Dermis microvascular lymphatic vessel endothelial cell (primary cell): ENCODE measurements at regions not wholly inside any gene's neighbourhood (a gene's known extent, or its start where the extent isn't known, plus 50 kb on each side); places are given as distances from the start of the nearest gene placed in this dataset.
A peak's percentile ranks its signal among the peaks of the same experiment; 100 is the strongest.

ENCODE experiments used
- DNase-seq, 2 donors: peaks; one replicate each; pipeline versions ENCODE4 v3.0.0 to v3.0.0-alpha.2; 2010; ENCODE audit warnings: low read depth in 2 of 2

DNA sequence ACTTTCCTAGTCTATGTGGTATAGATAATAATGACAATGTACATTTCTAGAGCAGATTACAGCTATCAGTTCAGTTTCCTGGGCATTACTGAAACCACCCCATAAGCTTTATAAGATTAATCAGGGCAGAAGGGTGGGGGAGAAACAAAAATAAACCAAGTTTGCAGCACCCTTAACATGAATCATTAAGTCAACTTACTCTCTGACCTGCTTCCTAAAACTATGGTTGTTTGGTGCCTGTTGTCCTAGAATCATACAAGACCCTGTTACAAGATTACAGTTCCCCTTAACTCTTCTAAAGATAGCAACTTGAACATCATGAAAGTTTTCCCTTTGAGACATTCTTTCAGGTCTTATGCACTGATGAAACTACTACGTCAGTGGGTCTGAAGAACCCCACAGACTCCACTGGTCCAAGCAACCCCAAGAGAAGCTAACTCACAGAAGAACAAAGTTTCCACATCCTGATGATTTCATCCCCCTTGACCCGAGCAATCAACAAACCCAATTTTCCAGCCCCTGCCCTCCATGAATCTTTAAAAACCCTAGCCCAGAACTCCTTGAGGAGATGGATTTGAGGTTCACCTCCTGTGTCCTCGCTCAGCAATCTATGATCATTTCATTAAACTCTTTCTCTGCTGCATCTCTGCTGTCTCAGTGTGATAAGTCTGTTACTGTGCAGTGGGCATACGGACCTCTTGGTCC, 336.5 kb downstream of the FOXO1 start:
- DNase-seq: no peak

DNA sequence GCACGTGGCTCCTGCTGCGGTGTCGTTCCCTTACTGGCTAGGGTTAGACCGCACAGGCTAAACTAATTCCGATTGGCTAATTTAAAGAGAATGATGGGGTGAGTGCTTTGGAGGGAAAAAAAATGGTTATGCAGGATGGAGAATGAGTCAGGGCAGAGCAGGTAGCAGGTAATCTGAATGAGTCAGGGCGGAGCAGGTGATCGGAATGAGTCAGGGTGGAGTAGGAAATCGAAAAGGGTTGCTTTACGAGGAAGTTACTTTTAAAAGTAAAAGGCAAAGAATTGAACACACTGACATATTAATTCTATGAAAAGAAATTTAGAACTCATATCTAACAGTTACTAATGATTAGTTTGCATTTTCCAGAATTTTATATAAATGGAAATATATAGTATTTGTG, 335.5 kb downstream of the FOXO1 start:
- DNase-seq: no peak

DNA sequence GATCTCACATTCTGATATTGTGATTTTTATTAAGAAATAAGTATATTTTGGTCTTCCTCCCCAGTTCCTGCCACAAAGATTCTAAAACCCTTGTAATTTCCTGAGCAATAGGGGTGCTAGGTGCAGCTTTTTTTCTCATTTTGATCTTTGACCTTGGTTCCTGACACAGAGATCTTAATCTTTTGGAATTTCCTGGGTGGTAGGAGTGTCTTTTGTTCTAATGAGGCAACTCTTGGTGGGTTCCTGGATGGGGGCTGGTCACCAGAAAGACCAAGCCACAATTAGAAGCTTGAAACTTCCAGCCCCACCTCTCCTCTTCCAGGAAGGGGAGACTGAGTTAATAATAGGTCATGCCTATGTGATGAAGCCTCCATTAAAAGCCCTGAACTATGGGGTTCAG, 334.6 kb downstream of the FOXO1 start:
- no peak for DNase-seq

DNA sequence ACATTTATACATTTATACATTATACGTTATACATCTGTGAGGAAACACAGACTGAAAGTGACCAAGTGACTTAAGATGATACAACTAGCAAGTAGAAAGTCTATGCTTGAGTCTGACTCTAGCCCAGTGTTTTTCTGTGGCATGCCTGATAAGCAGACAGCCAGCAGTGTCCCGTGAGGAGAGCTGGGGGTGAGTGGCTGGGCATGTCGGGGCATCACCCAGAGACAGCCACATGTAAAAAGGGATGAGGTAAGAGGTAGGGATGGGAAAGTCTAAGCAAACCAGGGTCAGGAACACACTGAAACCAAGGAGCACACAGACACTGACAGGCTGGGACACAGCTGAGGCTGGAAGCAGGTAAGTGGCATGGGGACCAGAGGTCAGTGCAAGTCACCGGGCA, 333.2 kb downstream of the FOXO1 start:
- DNase-seq: no peak

DNA sequence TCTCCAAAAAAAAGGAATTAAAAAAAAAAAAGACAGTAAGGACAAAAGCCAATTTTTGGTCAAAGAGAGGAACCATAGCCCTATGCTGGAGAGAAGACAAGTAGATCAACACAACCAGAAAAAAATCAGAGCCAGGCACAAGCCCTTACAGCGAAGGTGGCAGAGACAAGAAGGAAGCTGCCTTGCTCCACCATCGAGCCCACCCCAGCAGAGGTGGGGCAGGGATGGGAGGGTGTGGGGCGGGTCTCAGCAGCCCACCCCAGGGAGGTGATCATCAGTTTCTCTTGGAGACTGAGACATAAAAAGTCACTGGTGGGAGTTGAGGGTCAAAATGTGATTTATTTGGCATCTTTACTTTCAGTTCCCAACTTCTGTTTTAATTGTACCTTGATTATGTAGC, 332.4 kb downstream of the FOXO1 start:
- no peak for DNase-seq

- DNase-seq: no peak
Observed at GRCh38 chr13:40334616-40335015, 331.8 kb downstream of the FOXO1 start.

- peak; percentile 33 to 80 for DNase-seq
Observed at GRCh38 chr13:40336228-40337221, 329.9 kb downstream of the FOXO1 start.

DNA sequence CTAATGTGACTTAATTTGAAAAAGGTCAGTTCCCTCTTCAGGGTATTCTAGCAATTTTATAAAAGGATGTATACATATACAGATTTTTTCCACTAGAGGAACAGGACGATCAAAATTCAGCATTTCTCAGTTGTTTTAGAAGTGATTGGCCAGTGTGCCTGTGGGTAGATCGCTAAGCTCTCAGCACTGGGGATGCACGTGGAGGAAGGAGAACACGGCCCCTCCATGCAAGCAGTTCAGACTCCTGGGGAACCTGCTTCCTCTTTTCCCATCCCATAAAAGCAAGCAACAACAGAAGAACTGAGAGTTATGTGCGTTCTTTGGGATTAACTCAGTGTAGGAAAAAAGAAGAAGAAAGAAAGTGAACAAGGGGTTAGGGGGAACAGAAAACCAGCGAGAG, 328.8 kb downstream of the FOXO1 start:
- DNase-seq: no peak

DNA sequence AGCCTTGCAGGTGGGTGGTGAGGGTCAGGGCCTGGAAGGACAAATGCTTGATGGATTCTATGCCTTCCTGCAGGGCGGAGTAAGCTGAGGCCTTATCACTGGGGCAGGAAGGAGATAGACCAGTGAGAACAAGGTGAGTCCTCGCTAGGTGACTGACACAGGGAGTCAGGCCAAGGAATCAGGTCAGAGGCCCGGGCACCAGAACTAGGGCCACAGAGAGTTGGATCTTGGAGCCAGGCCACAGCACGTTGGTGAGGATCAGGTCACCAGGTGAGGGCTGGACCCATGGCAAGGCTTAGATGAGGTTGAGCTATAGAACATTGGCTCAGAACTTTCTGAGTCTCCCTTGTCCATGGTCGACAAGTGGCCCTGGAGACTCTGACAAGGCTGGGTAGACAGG, 328.2 kb downstream of the FOXO1 start:
- no peak for DNase-seq

DNA sequence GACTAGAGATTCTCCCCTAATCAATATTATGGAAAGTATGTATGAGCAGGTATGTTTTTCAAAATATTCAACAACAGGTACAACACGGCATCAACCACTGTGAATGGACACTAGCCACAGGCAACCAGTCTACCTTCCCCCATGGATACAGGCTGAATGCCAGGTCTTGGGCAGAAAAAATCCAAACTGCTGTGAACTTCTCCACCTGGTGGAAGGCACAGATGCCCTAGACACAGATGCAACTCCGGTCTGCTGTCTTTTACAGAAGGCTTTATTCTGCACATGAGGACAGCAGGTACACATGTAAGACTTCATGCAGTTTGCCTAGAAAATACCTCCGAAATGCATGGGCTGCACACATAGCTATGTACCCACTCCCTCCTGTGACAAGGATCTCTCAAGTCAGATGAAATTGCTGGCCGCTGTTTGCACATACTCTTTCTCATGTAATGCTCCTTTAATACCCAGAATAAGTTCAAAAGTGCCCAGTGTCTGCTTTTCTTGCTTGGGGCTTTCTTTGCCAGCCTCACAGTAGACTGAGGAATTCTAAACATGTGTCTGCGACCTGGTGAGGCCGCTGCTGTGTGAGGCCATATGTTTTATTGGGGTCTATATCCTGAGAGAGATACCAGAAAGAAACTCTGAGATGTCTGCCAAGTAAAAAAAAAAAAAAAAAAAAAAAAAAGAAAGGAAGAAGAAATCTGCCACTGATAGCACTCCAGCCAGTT, 325.9 kb downstream of the FOXO1 start:
- no peak for DNase-seq

GRCh38 chr13:40341096-40341471, 325.4 kb downstream of the FOXO1 start:
- DNase-seq: no peak

DNA sequence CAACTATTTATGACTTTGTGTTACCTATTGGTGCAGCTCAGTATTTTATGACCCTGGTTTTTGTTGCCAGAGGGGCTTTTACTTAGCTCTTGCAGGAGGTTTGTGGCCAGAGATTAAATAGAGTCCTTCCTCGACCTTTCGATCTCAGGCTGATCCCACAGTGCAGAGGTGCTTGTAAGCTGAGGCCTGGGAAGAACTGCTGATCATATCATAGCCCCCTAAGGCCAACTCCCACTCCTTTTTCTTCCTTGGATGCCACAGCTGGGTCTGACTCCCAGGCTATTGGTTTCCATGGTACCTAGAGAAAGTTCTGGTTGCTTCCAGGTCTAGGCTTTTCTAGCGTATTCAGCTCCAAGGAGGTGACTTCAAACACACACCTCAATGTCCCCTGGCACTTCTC, 324.9 kb downstream of the FOXO1 start:
- no peak for DNase-seq

DNA sequence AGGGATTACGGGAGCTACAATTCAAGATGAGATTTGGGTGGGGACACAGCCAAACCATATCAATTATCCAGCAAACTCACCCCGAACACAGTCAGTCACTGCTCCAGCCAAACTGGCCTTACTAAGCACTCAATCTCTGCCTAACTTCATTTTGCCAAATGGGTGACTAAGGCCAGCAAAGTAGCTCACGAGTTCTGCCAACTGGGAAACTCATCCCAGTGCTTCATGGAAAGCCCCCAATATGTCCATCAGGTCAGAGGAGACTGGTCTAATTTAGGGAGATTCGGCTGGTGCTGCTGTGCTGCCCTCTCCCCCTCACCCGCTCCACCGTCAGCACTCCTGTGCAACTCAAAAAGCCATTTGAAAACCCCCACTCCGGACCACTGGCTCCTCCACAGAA, 324.0 kb downstream of the FOXO1 start:
- DNase-seq: no peak

GRCh38 chr13:40342901-40343300, 323.5 kb downstream of the FOXO1 start:
- no peak for DNase-seq

DNA sequence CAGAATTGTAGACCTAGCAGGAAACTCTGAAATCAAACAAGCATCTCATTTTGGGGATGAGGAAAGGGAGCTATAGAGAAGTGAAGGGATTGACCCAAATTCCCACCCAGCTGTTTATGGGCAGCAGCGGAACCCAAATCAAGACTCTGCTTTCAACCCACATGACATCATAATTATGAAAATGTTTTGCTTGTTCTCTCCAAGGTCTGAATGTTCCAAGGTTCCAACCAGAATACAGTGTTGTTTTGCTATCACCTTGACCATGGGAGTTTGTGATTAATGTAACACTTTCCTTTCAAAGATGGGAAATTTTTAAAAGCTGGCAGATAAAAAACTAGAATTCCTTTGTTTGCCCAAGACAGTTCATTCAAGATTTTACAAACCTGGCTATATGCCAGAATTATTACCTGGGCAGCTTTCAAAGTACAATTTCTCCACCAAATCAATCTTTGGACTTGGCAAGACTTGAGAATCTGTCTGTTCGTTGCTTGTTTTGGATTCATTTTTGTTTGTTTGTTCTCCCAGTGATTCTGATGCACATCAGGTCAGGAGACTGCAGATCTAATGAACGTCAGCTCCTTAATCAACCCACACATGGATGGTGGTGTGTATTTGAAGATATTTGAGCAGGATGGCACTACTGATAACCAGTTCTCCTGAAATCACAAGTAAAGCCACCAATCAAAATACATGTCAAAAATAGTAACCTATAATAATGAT, 322.7 kb downstream of the FOXO1 start:
- no peak for DNase-seq

GRCh38 chr13:40344270-40345148, 321.9 kb downstream of the FOXO1 start:
- DNase-seq: no peak

DNA sequence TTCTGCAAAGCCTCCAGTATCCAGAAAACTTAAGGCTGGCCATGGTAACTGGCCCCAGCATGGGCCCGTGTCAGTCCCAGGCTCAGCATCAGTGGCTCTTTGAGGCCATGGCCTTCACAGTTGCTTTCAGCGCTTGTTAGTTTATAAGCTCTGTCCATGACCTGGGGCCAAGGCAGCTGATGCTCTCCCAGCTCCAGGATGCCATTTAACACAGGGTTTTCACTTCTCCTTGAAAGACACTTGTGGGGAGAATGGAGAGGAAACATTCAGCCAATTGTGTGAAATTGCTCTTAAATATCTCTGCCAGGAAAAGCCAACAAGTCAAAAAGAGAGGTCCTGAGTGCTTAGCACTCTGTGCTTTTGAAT, 321.3 kb downstream of the FOXO1 start:
- no peak for DNase-seq

- DNase-seq: peak; percentile 65 to 69
Observed at GRCh38 chr13:40345654-40346372, 320.6 kb downstream of the FOXO1 start.

DNA sequence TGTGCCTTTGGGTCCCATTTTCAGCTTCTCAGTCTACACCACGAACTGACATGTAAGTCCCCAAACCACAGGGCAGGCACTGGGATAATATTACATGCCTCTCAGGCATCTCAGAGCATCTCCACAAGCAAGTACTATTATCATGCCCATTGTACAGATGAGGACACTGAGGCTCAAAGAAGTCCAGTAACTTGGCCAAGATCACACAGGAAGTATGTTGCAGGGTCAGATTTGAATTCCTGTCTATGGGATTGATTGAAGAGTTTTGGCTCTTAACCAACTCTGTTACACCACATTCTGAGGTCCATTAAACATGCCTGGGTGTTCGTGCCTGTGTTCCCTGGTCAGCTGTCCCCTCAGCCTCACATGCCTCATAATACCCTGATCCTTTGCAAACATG, 319.8 kb downstream of the FOXO1 start:
- DNase-seq: no peak

DNA sequence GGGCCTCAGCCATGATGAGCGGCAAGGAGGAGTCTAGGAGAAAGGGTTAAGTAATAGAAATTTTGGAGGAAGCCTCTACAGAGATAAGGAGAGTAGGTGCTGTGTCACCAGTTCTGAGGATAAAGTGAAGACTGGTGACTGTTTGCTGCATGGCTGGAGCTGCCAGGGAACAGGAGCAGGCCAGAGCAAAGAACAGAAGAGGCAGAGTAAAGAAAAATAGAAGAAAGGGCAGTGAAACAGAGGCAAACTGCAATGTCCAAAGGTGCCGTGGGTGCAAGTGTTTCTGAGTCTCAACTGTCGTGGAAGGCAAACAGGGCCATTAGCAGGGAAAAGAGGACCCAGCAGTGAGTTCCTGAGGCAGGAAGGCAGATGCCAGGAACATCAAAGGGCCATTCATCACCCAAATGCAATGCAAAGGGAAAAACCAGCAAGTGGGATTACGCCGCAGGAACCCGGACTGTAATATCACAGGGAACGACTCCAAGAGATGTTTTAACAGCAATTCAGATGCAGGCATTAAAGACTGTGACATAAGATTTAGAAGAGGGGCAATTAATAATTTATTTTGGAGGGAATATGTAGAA, 318.3 kb downstream of the FOXO1 start:
- DNase-seq: no peak
